ENCODE measurements at regions not wholly inside any gene's neighbourhood (a gene's known extent, or its start where the extent isn't known, plus 50 kb on each side); places are given as distances from the start of the nearest gene placed in this dataset.

DNA sequence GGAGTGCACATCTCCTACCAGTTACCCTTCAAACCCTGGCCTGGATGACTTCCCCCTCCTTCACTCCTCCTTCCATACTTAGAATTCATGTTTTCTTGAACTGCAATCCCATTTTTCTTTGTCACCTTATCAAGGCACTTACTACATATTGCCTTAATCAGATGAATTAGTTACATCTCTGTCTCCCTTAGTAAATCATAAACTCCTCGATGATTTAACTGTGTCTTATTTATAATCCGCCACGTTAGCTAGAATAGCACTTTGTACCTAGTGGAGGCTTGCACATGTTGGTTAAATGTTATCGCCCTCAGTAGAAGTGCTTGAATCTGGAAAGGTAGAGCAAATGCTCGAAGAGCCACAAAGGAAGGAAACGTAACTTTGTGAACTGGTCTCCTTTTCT, 94.7 kb upstream of the RAB11FIP2 start:
- Histone ChIP-seq H3K9me3 (ENCODE audit: insufficient read depth, low read length) (no peaks in the 10 kb centered on the region), H3K4me2 (ENCODE audit: low read depth, low read length, poor library complexity, severe bottlenecking) (no peak overlapping the region), H2AFZ (ENCODE audit: low read depth, low read length, severe bottlenecking) (no peak overlapping the region), H3K9me2 (replicated peaks; ENCODE audit: insufficient read depth, low read length) (no peaks in the 10 kb centered on the region), H3K36me3 (ENCODE audit: low read length) (no peaks in the 10 kb centered on the region), H3K9ac (ENCODE audit: low read length) (no peak overlapping the region), H3K27me3 (ENCODE audit: low read length) (no peaks in the 10 kb centered on the region), H3K4me3 (ENCODE audit: insufficient read depth, low read length, poor library complexity, severe bottlenecking) (no peak overlapping the region), H3F3A (ENCODE audit: insufficient read depth) (no peaks in the 10 kb centered on the region), H3K27ac (ENCODE audit: low read depth, low read length) (no peak overlapping the region), H4K20me1 (ENCODE audit: low read depth, low read length) (no peaks in the 10 kb centered on the region), H3K79me2 (ENCODE audit: insufficient read depth, low read length) (no peaks in the 10 kb centered on the region)
- TF ChIP-seq EZH2phosphoT487 (conservative IDR thresholded peaks at IDR 0.05; ENCODE audit: low read length) = no peak
- TF ChIP-seq, protein P1, sequence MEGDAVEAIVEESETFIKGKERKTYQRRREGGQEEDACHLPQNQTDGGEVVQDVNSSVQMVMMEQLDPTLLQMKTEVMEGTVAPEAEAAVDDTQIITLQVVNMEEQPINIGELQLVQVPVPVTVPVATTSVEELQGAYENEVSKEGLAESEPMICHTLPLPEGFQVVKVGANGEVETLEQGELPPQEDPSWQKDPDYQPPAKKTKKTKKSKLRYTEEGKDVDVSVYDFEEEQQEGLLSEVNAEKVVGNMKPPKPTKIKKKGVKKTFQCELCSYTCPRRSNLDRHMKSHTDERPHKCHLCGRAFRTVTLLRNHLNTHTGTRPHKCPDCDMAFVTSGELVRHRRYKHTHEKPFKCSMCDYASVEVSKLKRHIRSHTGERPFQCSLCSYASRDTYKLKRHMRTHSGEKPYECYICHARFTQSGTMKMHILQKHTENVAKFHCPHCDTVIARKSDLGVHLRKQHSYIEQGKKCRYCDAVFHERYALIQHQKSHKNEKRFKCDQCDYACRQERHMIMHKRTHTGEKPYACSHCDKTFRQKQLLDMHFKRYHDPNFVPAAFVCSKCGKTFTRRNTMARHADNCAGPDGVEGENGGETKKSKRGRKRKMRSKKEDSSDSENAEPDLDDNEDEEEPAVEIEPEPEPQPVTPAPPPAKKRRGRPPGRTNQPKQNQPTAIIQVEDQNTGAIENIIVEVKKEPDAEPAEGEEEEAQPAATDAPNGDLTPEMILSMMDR (IDR thresholded peaks at IDR 0.05; ENCODE audit: insufficient read depth, low read length, poor library complexity, severe bottlenecking) = no peak

DNA sequence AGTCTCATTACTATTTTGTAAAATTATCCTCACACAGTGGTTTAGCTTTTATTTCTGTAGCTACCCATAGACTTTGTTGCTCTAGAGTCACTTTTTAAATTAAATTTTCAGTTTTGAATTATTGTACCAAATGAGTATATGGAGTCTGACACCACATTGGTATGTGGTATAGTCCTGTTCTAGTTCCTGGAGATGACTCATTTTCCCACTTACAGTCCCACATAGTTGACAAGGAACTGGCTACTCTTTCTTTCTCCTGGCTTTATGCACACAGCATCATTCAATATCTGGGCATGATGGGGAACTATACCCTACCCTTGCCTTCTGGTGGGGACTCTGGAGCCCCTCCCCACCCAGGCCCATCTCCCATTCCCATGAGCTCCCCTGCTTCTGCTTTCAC, 92.6 kb upstream of the RAB11FIP2 start:
- TF ChIP-seq EZH2phosphoT487 (conservative IDR thresholded peaks at IDR 0.05; ENCODE audit: low read length) = no peak
- TF ChIP-seq, protein P1 (IDR thresholded peaks at IDR 0.05; ENCODE audit: insufficient read depth, low read length, poor library complexity, severe bottlenecking) = no peak
- Histone ChIP-seq H3K27me3 (ENCODE audit: low read length) (no peaks in the 10 kb centered on the region), H3K4me2 (ENCODE audit: low read depth, low read length, poor library complexity, severe bottlenecking) (no peak overlapping the region), H3K36me3 (ENCODE audit: low read length) (no peaks in the 10 kb centered on the region), H4K20me1 (ENCODE audit: low read depth, low read length) (no peaks in the 10 kb centered on the region), H3K9me2 (replicated peaks; ENCODE audit: insufficient read depth, low read length) (no peaks in the 10 kb centered on the region), H3K4me3 (ENCODE audit: insufficient read depth, low read length, poor library complexity, severe bottlenecking) (no peak overlapping the region), H3F3A (ENCODE audit: insufficient read depth) (no peaks in the 10 kb centered on the region), H3K79me2 (ENCODE audit: insufficient read depth, low read length) (no peaks in the 10 kb centered on the region), H3K9ac (ENCODE audit: low read length) (no peak overlapping the region), H2AFZ (ENCODE audit: low read depth, low read length, severe bottlenecking) (no peak overlapping the region), H3K9me3 (ENCODE audit: insufficient read depth, low read length) (no peaks in the 10 kb centered on the region), H3K27ac (ENCODE audit: low read depth, low read length) (no peak overlapping the region)

DNA sequence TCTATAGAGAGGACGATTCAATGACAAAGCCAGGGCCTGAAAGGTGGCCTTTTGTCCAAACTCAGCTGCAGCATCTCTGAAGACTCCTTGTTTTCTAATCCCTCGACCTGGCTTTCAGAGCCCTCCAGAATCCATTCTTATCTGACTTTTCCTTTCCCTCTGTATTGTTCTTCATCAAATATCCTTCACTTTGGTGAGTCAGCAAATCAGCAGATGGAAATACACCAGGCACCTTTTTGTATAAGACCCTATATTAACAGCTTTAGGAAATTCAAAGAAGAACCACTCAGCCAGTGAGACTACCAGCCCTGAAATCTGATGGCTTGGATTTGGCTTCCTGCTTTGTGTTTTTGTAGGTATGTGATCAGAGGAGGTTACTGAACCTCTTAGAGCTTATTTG, 81.9 kb upstream of the RAB11FIP2 start:
- Histone ChIP-seq H3K4me2 (ENCODE audit: low read depth, low read length, poor library complexity, severe bottlenecking) (no peak overlapping the region), H3K36me3 (ENCODE audit: low read length) (no peaks in the 10 kb centered on the region), H2AFZ (ENCODE audit: low read depth, low read length, severe bottlenecking) (no peak overlapping the region), H3K9me2 (replicated peaks; ENCODE audit: insufficient read depth, low read length) (no peaks in the 10 kb centered on the region), H3K9ac (ENCODE audit: low read length) (no peak overlapping the region), H4K20me1 (ENCODE audit: low read depth, low read length) (no peaks in the 10 kb centered on the region), H3K27ac (ENCODE audit: low read depth, low read length) (no peak overlapping the region), H3K79me2 (ENCODE audit: insufficient read depth, low read length) (no peaks in the 10 kb centered on the region), H3K4me3 (ENCODE audit: insufficient read depth, low read length, poor library complexity, severe bottlenecking) (no peak overlapping the region), H3K9me3 (ENCODE audit: insufficient read depth, low read length) (no peaks in the 10 kb centered on the region), H3F3A (ENCODE audit: insufficient read depth) (no peaks in the 10 kb centered on the region), H3K27me3 (ENCODE audit: low read length) (no peaks in the 10 kb centered on the region)
- TF ChIP-seq, protein P1 (IDR thresholded peaks at IDR 0.05; ENCODE audit: insufficient read depth, low read length, poor library complexity, severe bottlenecking) = no peak
- TF ChIP-seq EZH2phosphoT487 (conservative IDR thresholded peaks at IDR 0.05; ENCODE audit: low read length) = no peak
